ENCODE measurements at regions not wholly inside any gene's neighbourhood (a gene's known extent, or its start where the extent isn't known, plus 50 kb on each side); places are given as distances from the start of the nearest gene placed in this dataset.
"Not testable (repeated sequence)": the region's sequence is repeated elsewhere in the genome, so short reads cannot be mapped to it uniquely, and the experiment has no call there.

- TF ChIP-seq CTCF (conservative IDR thresholded peaks at IDR 0.05) = no peak
- Mint-ChIP-seq H3K4me1 (ENCODE audit: unreplicated experiment) (no peaks in the 10 kb centered on the region), H3K27ac (no peak overlapping the region), H3K4me3 (no peak overlapping the region), H3K9me3 (peaks cover 26% of the 10 kb centered on the region), H3K36me3 (no peaks in the 10 kb centered on the region), H3K27me3 (no peaks in the 10 kb centered on the region)
- no peak for DNase-seq (ENCODE audit: extremely low spot score, unreplicated experiment)
Observed at GRCh38 chr15:22239806-22240180, 159.5 kb downstream of the OR4M2 start.

GRCh38 chr15:22240403-22240802 lies 160.1 kb downstream of the OR4M2 start:
- no peak for DNase-seq (ENCODE audit: extremely low spot score, unreplicated experiment)
- no peak overlapping the region for H3K27ac Mint-ChIP-seq
- H3K9me3 Mint-ChIP-seq = peaks cover 24% of the 10 kb centered on the region
- H3K36me3 Mint-ChIP-seq = no peaks in the 10 kb centered on the region
- H3K4me3 Mint-ChIP-seq = no peak overlapping the region
- H3K27me3 Mint-ChIP-seq = no peaks in the 10 kb centered on the region
- no peaks in the 10 kb centered on the region for H3K4me1 Mint-ChIP-seq (ENCODE audit: unreplicated experiment)
- no peak for TF ChIP-seq CTCF (conservative IDR thresholded peaks at IDR 0.05)

- Mint-ChIP-seq H3K4me1 (ENCODE audit: unreplicated experiment) (no peaks in the 10 kb centered on the region), H3K4me3 (no peak overlapping the region), H3K27me3 (no peaks in the 10 kb centered on the region), H3K36me3 (no peaks in the 10 kb centered on the region), H3K9me3 (peaks cover 25% of the 10 kb centered on the region), H3K27ac (no peak overlapping the region)
- no peak for TF ChIP-seq CTCF (conservative IDR thresholded peaks at IDR 0.05)
- no peak for DNase-seq (ENCODE audit: extremely low spot score, unreplicated experiment)
Observed at GRCh38 chr15:22240986-22241385, 160.7 kb downstream of the OR4M2 start.

- Mint-ChIP-seq H3K36me3 (no peaks in the 10 kb centered on the region), H3K9me3 (peaks cover 26% of the 10 kb centered on the region), H3K4me1 (ENCODE audit: unreplicated experiment) (no peaks in the 10 kb centered on the region), H3K27ac (no peak overlapping the region), H3K27me3 (no peaks in the 10 kb centered on the region), H3K4me3 (no peak overlapping the region)
- TF ChIP-seq CTCF (conservative IDR thresholded peaks at IDR 0.05) = no peak
- no peak for DNase-seq (ENCODE audit: extremely low spot score, unreplicated experiment)
Observed at GRCh38 chr15:22241451-22241850, 161.1 kb downstream of the OR4M2 start.

- not testable (repeated sequence) for H3K4me1 Mint-ChIP-seq (ENCODE audit: unreplicated experiment); H3K36me3 Mint-ChIP-seq; H3K27ac Mint-ChIP-seq; DNase-seq (ENCODE audit: extremely low spot score, unreplicated experiment); H3K4me3 Mint-ChIP-seq; H3K27me3 Mint-ChIP-seq
- H3K9me3 Mint-ChIP-seq = peaks cover 21% of the 10 kb centered on the region
Observed at GRCh38 chr15:22242311-22242710, 162.0 kb downstream of the OR4M2 start.

GRCh38 chr15:22243440-22244130 lies 163.3 kb downstream of the OR4M2 start:
- Mint-ChIP-seq H3K27me3 (no peaks in the 10 kb centered on the region), H3K4me1 (ENCODE audit: unreplicated experiment) (no peaks in the 10 kb centered on the region), H3K36me3 (no peaks in the 10 kb centered on the region), H3K27ac (no peak overlapping the region), H3K4me3 (no peak overlapping the region), H3K9me3 (peaks cover 20% of the 10 kb centered on the region)
- TF ChIP-seq CTCF (conservative IDR thresholded peaks at IDR 0.05) = no peak
- DNase-seq (ENCODE audit: extremely low spot score, unreplicated experiment) = no peak

GRCh38 chr15:22249511-22249910 lies 169.2 kb downstream of the OR4M2 start:
- not testable (repeated sequence) for H3K27ac Mint-ChIP-seq; H3K27me3 Mint-ChIP-seq; H3K36me3 Mint-ChIP-seq; H3K4me3 Mint-ChIP-seq; DNase-seq (ENCODE audit: extremely low spot score, unreplicated experiment); H3K4me1 Mint-ChIP-seq (ENCODE audit: unreplicated experiment)
- H3K9me3 Mint-ChIP-seq = peaks cover 28% of the 10 kb centered on the region

- not testable (repeated sequence) for H3K27me3 Mint-ChIP-seq; DNase-seq (ENCODE audit: extremely low spot score, unreplicated experiment); H3K4me1 Mint-ChIP-seq (ENCODE audit: unreplicated experiment); H3K4me3 Mint-ChIP-seq; H3K36me3 Mint-ChIP-seq; H3K27ac Mint-ChIP-seq
- peaks cover 29% of the 10 kb centered on the region for H3K9me3 Mint-ChIP-seq
Observed at GRCh38 chr15:22250501-22251290, 170.4 kb downstream of the OR4M2 start.

Data from type B pancreatic cell (in vitro differentiated cells).